ENCODE measurements at regions not wholly inside any gene's neighbourhood (a gene's known extent, or its start where the extent isn't known, plus 50 kb on each side); places are given as distances from the start of the nearest gene placed in this dataset. TPM values are rescaled to one million over a fixed set of nuclear protein-coding genes. Genes with fewer than 3 reads are reported as not detected.

Small RNA genes in the stretch of these regions (small RNA-seq; reads per million reads assigned to genes)
- not detected for gene COX6CP16 (ENCODE audit: low replicate concordance)
- gene MIR5093 (ENCODE audit: low replicate concordance) = not detected

Measured in spinal cord (tissue), 1 donor.